ENCODE measurements at regions not wholly inside any gene's neighbourhood (a gene's known extent, or its start where the extent isn't known, plus 50 kb on each side); places are given as distances from the start of the nearest gene placed in this dataset.

DNA sequence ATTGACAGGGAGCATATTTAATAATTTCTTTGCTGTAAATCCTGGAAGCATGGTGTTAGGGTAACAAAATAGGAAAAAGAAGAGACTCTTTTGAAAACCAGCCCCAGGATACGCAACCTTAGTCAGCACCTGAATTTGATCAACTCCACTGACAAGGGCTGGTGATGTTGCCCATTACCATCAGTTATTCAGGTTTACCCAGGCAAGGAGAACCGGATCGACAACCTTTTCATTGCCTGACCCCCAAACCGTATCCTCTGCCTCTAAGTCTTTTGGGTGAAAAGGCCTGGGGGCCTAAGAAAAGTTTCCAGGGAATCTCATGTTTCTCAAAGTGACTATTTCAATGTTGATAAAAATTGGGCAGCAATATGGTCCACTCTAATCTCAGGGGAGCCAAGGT is 313.3 kb downstream of the KBTBD8 start:
- TF ChIP-seq, protein P1, sequence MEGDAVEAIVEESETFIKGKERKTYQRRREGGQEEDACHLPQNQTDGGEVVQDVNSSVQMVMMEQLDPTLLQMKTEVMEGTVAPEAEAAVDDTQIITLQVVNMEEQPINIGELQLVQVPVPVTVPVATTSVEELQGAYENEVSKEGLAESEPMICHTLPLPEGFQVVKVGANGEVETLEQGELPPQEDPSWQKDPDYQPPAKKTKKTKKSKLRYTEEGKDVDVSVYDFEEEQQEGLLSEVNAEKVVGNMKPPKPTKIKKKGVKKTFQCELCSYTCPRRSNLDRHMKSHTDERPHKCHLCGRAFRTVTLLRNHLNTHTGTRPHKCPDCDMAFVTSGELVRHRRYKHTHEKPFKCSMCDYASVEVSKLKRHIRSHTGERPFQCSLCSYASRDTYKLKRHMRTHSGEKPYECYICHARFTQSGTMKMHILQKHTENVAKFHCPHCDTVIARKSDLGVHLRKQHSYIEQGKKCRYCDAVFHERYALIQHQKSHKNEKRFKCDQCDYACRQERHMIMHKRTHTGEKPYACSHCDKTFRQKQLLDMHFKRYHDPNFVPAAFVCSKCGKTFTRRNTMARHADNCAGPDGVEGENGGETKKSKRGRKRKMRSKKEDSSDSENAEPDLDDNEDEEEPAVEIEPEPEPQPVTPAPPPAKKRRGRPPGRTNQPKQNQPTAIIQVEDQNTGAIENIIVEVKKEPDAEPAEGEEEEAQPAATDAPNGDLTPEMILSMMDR (IDR thresholded peaks at IDR 0.05 in 8 of 11, conservative IDR thresholded peaks at IDR 0.05 in 3 of 11), result no peak
- TF ChIP-seq POLR2A (IDR thresholded peaks at IDR 0.05), result no peak
- TF ChIP-seq POLR2AphosphoS5 (IDR thresholded peaks at IDR 0.05), result no peak
